ENCODE measurements at regions not wholly inside any gene's neighbourhood (a gene's known extent, or its start where the extent isn't known, plus 50 kb on each side); places are given as distances from the start of the nearest gene placed in this dataset.

- Histone ChIP-seq H4K8ac (ENCODE audit: low read depth, low read length) (no peak overlapping the region), H2AK5ac (ENCODE audit: low read length) (no peak overlapping the region), H3K4me1 (ENCODE audit: control insufficient read depth in 1 of 2, insufficient read depth in 2 of 2, low read length in 2 of 2) (no peaks in the 10 kb centered on the region), H3K23ac (ENCODE audit: low read length) (no peak overlapping the region), H3K4me2 (ENCODE audit: low read length) (no peak overlapping the region), H2BK120ac (ENCODE audit: insufficient read depth, low read length, poor library complexity) (no peak overlapping the region), H2BK12ac (ENCODE audit: low read length) (no peak overlapping the region), H4K91ac (ENCODE audit: low read depth, low read length) (no peak overlapping the region), H3K9me3 (ENCODE audit: insufficient read depth, low read depth, low read length) (no peaks in the 10 kb centered on the region), H3K79me1 (ENCODE audit: low read length) (no peaks in the 10 kb centered on the region), H3K14ac (ENCODE audit: low read length) (no peak overlapping the region), H3K4me3 (ENCODE audit: low read depth, low read length) (no peak overlapping the region), H3K79me2 (ENCODE audit: control insufficient read depth, insufficient read depth, low read length, poor library complexity) (no peaks in the 10 kb centered on the region), H3K36me3 (ENCODE audit: control insufficient read depth in 1 of 2, insufficient read depth in 2 of 2, low read length in 2 of 2) (no peaks in the 10 kb centered on the region), H2AFZ (ENCODE audit: insufficient read depth, low read length, poor library complexity) (no peak overlapping the region), H4K12ac (ENCODE audit: low read depth, low read length) (no peak overlapping the region), H2BK5ac (ENCODE audit: low read depth, low read length, poor library complexity) (no peak overlapping the region), H3K9ac (ENCODE audit: low read length) (no peak overlapping the region), H3K27me3 (ENCODE audit: insufficient read depth, low read length) (no peaks in the 10 kb centered on the region), H3K27ac (ENCODE audit: low read depth, low read length) (no peak overlapping the region), H3K18ac (ENCODE audit: low read length) (no peak overlapping the region), H3K4ac (ENCODE audit: low read depth, low read length) (no peak overlapping the region)
- WGBS (ENCODE audit: extremely low coverage, insufficient coverage, insufficient read length) = no CpG with 5 or more reads among the region's 2 CpGs
- DNase-seq = no peak
Observed at GRCh38 chr15:47998619-47999019, 122.2 kb upstream of the SLC24A5 start.

- Histone ChIP-seq H3K27ac (ENCODE audit: low read depth, low read length) (no peak overlapping the region), H3K23ac (ENCODE audit: low read length) (no peak overlapping the region), H3K4ac (ENCODE audit: low read depth, low read length) (no peak overlapping the region), H3K18ac (ENCODE audit: low read length) (no peak overlapping the region), H3K36me3 (ENCODE audit: control insufficient read depth in 1 of 2, insufficient read depth in 2 of 2, low read length in 2 of 2) (no peaks in the 10 kb centered on the region), H2BK12ac (ENCODE audit: low read length) (no peak overlapping the region), H4K8ac (ENCODE audit: low read depth, low read length) (no peak overlapping the region), H2BK5ac (ENCODE audit: low read depth, low read length, poor library complexity) (no peak overlapping the region), H3K79me2 (ENCODE audit: control insufficient read depth, insufficient read depth, low read length, poor library complexity) (no peaks in the 10 kb centered on the region), H2BK120ac (ENCODE audit: insufficient read depth, low read length, poor library complexity) (no peak overlapping the region), H3K9ac (ENCODE audit: low read length) (no peak overlapping the region), H3K9me3 (ENCODE audit: insufficient read depth, low read depth, low read length) (peaks cover 2% of the 10 kb centered on the region), H3K14ac (ENCODE audit: low read length) (no peak overlapping the region), H2AK5ac (ENCODE audit: low read length) (no peak overlapping the region), H4K91ac (ENCODE audit: low read depth, low read length) (no peak overlapping the region), H2AFZ (ENCODE audit: insufficient read depth, low read length, poor library complexity) (no peak overlapping the region), H3K79me1 (ENCODE audit: low read length) (no peaks in the 10 kb centered on the region), H3K4me1 (ENCODE audit: control insufficient read depth in 1 of 2, insufficient read depth in 2 of 2, low read length in 2 of 2) (no peaks in the 10 kb centered on the region), H4K12ac (ENCODE audit: low read depth, low read length) (no peak overlapping the region), H3K4me3 (ENCODE audit: low read depth, low read length) (no peak overlapping the region), H3K4me2 (ENCODE audit: low read length) (no peak overlapping the region), H3K27me3 (ENCODE audit: insufficient read depth, low read length) (no peaks in the 10 kb centered on the region)
- no CpG with 5 or more reads among the region's 3 CpGs for WGBS (ENCODE audit: extremely low coverage, insufficient coverage, insufficient read length)
- DNase-seq = no peak
Observed at GRCh38 chr15:48001393-48002039, 119.3 kb upstream of the SLC24A5 start.

- H3K4me1 ChIP-seq (ENCODE audit: control insufficient read depth in 1 of 2, insufficient read depth in 2 of 2, low read length in 2 of 2) = peaks cover 0 to 2% of the 10 kb centered on the region in 2 experiments
- H4K12ac ChIP-seq (ENCODE audit: low read depth, low read length) = no peak overlapping the region
- peaks cover 2% of the 10 kb centered on the region for H3K9me3 ChIP-seq (ENCODE audit: insufficient read depth, low read depth, low read length)
- H4K91ac ChIP-seq (ENCODE audit: low read depth, low read length) = no peak overlapping the region
- no peak overlapping the region for H2AK5ac ChIP-seq (ENCODE audit: low read length)
- H3K9ac ChIP-seq (ENCODE audit: low read length) = no peak overlapping the region
- no peak overlapping the region for H2BK120ac ChIP-seq (ENCODE audit: insufficient read depth, low read length, poor library complexity)
- no peaks in the 10 kb centered on the region for H3K79me2 ChIP-seq (ENCODE audit: control insufficient read depth, insufficient read depth, low read length, poor library complexity)
- no peak overlapping the region for H3K4ac ChIP-seq (ENCODE audit: low read depth, low read length)
- no peak overlapping the region for H3K4me3 ChIP-seq (ENCODE audit: low read depth, low read length)
- no peak overlapping the region for H2BK5ac ChIP-seq (ENCODE audit: low read depth, low read length, poor library complexity)
- H2AFZ ChIP-seq (ENCODE audit: insufficient read depth, low read length, poor library complexity) = no peak overlapping the region
- no peak overlapping the region for H4K8ac ChIP-seq (ENCODE audit: low read depth, low read length)
- no peaks in the 10 kb centered on the region for H3K36me3 ChIP-seq (ENCODE audit: control insufficient read depth in 1 of 2, insufficient read depth in 2 of 2, low read length in 2 of 2)
- no peak overlapping the region for H3K23ac ChIP-seq (ENCODE audit: low read length)
- H3K27ac ChIP-seq (ENCODE audit: low read depth, low read length) = no peak overlapping the region
- no peak overlapping the region for H3K4me2 ChIP-seq (ENCODE audit: low read length)
- H3K14ac ChIP-seq (ENCODE audit: low read length) = no peak overlapping the region
- WGBS (ENCODE audit: extremely low coverage, insufficient coverage, insufficient read length) = no CpG with 5 or more reads among the region's 1 CpG
- no peaks in the 10 kb centered on the region for H3K79me1 ChIP-seq (ENCODE audit: low read length)
- DNase-seq = no peak
- H3K27me3 ChIP-seq (ENCODE audit: insufficient read depth, low read length) = no peaks in the 10 kb centered on the region
- H3K18ac ChIP-seq (ENCODE audit: low read length) = no peak overlapping the region
- no peak overlapping the region for H2BK12ac ChIP-seq (ENCODE audit: low read length)
Observed at GRCh38 chr15:48002767-48003166, 118.0 kb upstream of the SLC24A5 start.

- H2AFZ ChIP-seq (ENCODE audit: insufficient read depth, low read length, poor library complexity) = no peak overlapping the region
Observed at GRCh38 chr15:48003441-48003840, 117.3 kb upstream of the SLC24A5 start.

More at GRCh38 chr15:48003441-48003840, 117.3 kb upstream of the SLC24A5 start:
- Histone ChIP-seq H3K9ac (ENCODE audit: low read length) (no peak overlapping the region), H3K4me2 (ENCODE audit: low read length) (no peak overlapping the region), H3K4me1 (ENCODE audit: control insufficient read depth in 1 of 2, insufficient read depth in 2 of 2, low read length in 2 of 2) (peaks cover 0 to 2% of the 10 kb centered on the region in 2 experiments), H3K23ac (ENCODE audit: low read length) (no peak overlapping the region), H2BK120ac (ENCODE audit: insufficient read depth, low read length, poor library complexity) (no peak overlapping the region), H3K4ac (ENCODE audit: low read depth, low read length) (no peak overlapping the region), H3K79me2 (ENCODE audit: control insufficient read depth, insufficient read depth, low read length, poor library complexity) (no peaks in the 10 kb centered on the region), H2AK5ac (ENCODE audit: low read length) (no peak overlapping the region), H3K14ac (ENCODE audit: low read length) (no peak overlapping the region), H2BK5ac (ENCODE audit: low read depth, low read length, poor library complexity) (no peak overlapping the region), H3K79me1 (ENCODE audit: low read length) (no peaks in the 10 kb centered on the region), H3K27me3 (ENCODE audit: insufficient read depth, low read length) (no peaks in the 10 kb centered on the region), H3K36me3 (ENCODE audit: control insufficient read depth in 1 of 2, insufficient read depth in 2 of 2, low read length in 2 of 2) (no peaks in the 10 kb centered on the region), H2BK12ac (ENCODE audit: low read length) (no peak overlapping the region), H3K9me3 (ENCODE audit: insufficient read depth, low read depth, low read length) (peaks cover 2% of the 10 kb centered on the region), H3K4me3 (ENCODE audit: low read depth, low read length) (no peak overlapping the region), H3K18ac (ENCODE audit: low read length) (no peak overlapping the region), H4K12ac (ENCODE audit: low read depth, low read length) (no peak overlapping the region), H4K8ac (ENCODE audit: low read depth, low read length) (no peak overlapping the region), H4K91ac (ENCODE audit: low read depth, low read length) (no peak overlapping the region), H3K27ac (ENCODE audit: low read depth, low read length) (no peak overlapping the region)
- no peak for DNase-seq
- no CpG with 5 or more reads among the region's 1 CpG for WGBS (ENCODE audit: extremely low coverage, insufficient coverage, insufficient read length)

Measured in trophoblast cell (in vitro differentiated cells and primary cell).